NCI-H345 (cell line): ENCODE measurements at regions not wholly inside any gene's neighbourhood (a gene's known extent, or its start where the extent isn't known, plus 50 kb on each side); places are given as distances from the start of the nearest gene placed in this dataset.
A peak's percentile ranks its signal among the peaks of the same experiment; 100 is the strongest.

Experiments
- DNase-seq: peaks from one replicate; lab custom pipeline; 2025; lab: John Stamatoyannopoulos, UW

- no peak for DNase-seq
Observed at GRCh38 chr15:37581866-37582532, 352.4 kb upstream of the TMCO5A start.

GRCh38 chr15:37582852-37583251, 351.6 kb upstream of the TMCO5A start:
- no peak for DNase-seq

GRCh38 chr15:37586011-37586583, 348.3 kb upstream of the TMCO5A start:
- DNase-seq = no peak

- no peak for DNase-seq
Observed at GRCh38 chr15:37586976-37587375, 347.5 kb upstream of the TMCO5A start.

- peak; percentile 26 for DNase-seq
Observed at GRCh38 chr15:37594417-37594816, 340.0 kb upstream of the TMCO5A start.

GRCh38 chr15:37595426-37595970, 338.9 kb upstream of the TMCO5A start:
- no peak for DNase-seq

GRCh38 chr15:37599156-37599555, 335.3 kb upstream of the TMCO5A start:
- no peak for DNase-seq

GRCh38 chr15:37616215-37616614, 318.2 kb upstream of the TMCO5A start:
- DNase-seq = no peak

GRCh38 chr15:37618353-37618752, 316.1 kb upstream of the TMCO5A start:
- DNase-seq = no peak

- no peak for DNase-seq
Observed at GRCh38 chr15:37619358-37620042, 314.9 kb upstream of the TMCO5A start.

GRCh38 chr15:37625576-37625975, 308.9 kb upstream of the TMCO5A start:
- DNase-seq = no peak

GRCh38 chr15:37628507-37628906, 305.9 kb upstream of the TMCO5A start:
- no peak for DNase-seq

GRCh38 chr15:37636736-37637135, 297.7 kb upstream of the TMCO5A start:
- DNase-seq = no peak

- DNase-seq = no peak
Observed at GRCh38 chr15:37638116-37638515, 296.3 kb upstream of the TMCO5A start.

- DNase-seq = no peak
Observed at GRCh38 chr15:37638691-37639090, 295.7 kb upstream of the TMCO5A start.

- no peak for DNase-seq
Observed at GRCh38 chr15:37652646-37653417, 281.6 kb upstream of the TMCO5A start.

- no peak for DNase-seq
Observed at GRCh38 chr15:37678124-37678523, 256.3 kb upstream of the TMCO5A start.

GRCh38 chr15:37679627-37680026, 254.8 kb upstream of the TMCO5A start:
- no peak for DNase-seq

- no peak for DNase-seq
Observed at GRCh38 chr15:37682304-37682703, 252.1 kb upstream of the TMCO5A start.

GRCh38 chr15:37691911-37692310, 242.5 kb upstream of the TMCO5A start:
- no peak for DNase-seq

GRCh38 chr15:37693926-37694325, 240.5 kb upstream of the TMCO5A start:
- DNase-seq = no peak

GRCh38 chr15:37695719-37696118, 238.7 kb upstream of the TMCO5A start:
- DNase-seq = no peak
